WTC11 (cell line): ENCODE measurements at regions not wholly inside any gene's neighbourhood (a gene's known extent, or its start where the extent isn't known, plus 50 kb on each side); places are given as distances from the start of the nearest gene placed in this dataset.

ENCODE experiments used
- ATAC-seq: fragments of 200-7000 bp; cut with Tn5 transposase; 2 replicates; pipeline ENCODE4 v1.10.0; 2021; ENCODE audit warnings: mild to moderate bottlenecking, moderate library complexity
- CTCF ChIA-PET: fragments of 300-600 bp; sonication (Branson Sonifier 250); formaldehyde crosslinking; loops from one replicate; lab custom pipeline; 2021; ENCODE audit warnings: antibody characterized with exemption; lab: Charles Lee
- POLR2A ChIA-PET: fragments of 350-600 bp; sonication (Branson Sonifier 250); formaldehyde crosslinking; loops from one replicate; lab custom pipeline; 2021; ENCODE audit warnings: antibody characterized with exemption; lab: Charles Lee
- DNase-seq: peaks from one replicate; pipeline ENCODE4 v3.0.0; 2021; ENCODE audit warnings: low spot score
- H3K27ac Mint-ChIP-seq: 2 replicates; pipeline ENCODE4 v1.8.0; 2021; ENCODE audit warnings: mixed read lengths
- H3K27me3 Mint-ChIP-seq: 2 replicates; pipeline ENCODE4 v1.8.0; 2021; ENCODE audit warnings: low read depth, mild to moderate bottlenecking, moderate library complexity, mixed read lengths
- H3K36me3 Mint-ChIP-seq: 2 replicates; pipeline ENCODE4 v1.8.0; 2021; ENCODE audit warnings: mixed read lengths
- H3K4me1 Mint-ChIP-seq: 2 replicates; pipeline ENCODE4 v1.8.0; 2022; ENCODE audit warnings: mixed read lengths
- H3K4me3 Mint-ChIP-seq: 2 replicates; pipeline ENCODE4 v1.8.0; 2021; ENCODE audit warnings: mild to moderate bottlenecking, moderate library complexity, mixed read lengths
- H3K9me3 Mint-ChIP-seq: 2 replicates; pipeline ENCODE4 v1.8.0; 2021; ENCODE audit warnings: mixed read lengths
- AFF4 ChIP-seq: sonication (generic); formaldehyde crosslinking; IDR thresholded peaks from 2 replicates; pipeline ENCODE4 v1.8.1; 2023; ENCODE audit warnings: mild to moderate bottlenecking, missing genetic modification reagents, borderline replicate concordance
- AR ChIP-seq: fragments of 250-450 bp; sonication (Bioruptor Pico); IDR thresholded peaks from 2 replicates; pipeline ENCODE4 v1.9.0; 2021; ENCODE audit warnings: mild to moderate bottlenecking
- ATF6 ChIP-seq: sonication (generic); formaldehyde crosslinking; IDR thresholded peaks from 2 replicates; pipeline ENCODE4 v1.8.1; 2023; ENCODE audit warnings: mild to moderate bottlenecking, missing genetic modification reagents
- CBFB ChIP-seq: sonication (generic); formaldehyde crosslinking; IDR thresholded peaks from 2 replicates; pipeline ENCODE4 v1.8.1; 2022; ENCODE audit warnings: mild to moderate bottlenecking, low read depth, missing genetic modification reagents
- ELF4 ChIP-seq: sonication (generic); formaldehyde crosslinking; IDR thresholded peaks from 2 replicates; pipeline ENCODE4 v1.8.1; 2022; ENCODE audit warnings: low read depth, mild to moderate bottlenecking, moderate library complexity, missing genetic modification reagents
- EMX1 ChIP-seq: fragments of 250-450 bp; sonication (Bioruptor Pico); IDR thresholded peaks from 2 replicates; pipeline ENCODE4 v1.8.0; 2021; ENCODE audit warnings: mild to moderate bottlenecking
- OVOL2 ChIP-seq: fragments of 250-450 bp; sonication (Bioruptor Pico); IDR thresholded peaks from 2 replicates; pipeline ENCODE4 v1.9.0; 2021; ENCODE audit warnings: mild to moderate bottlenecking, borderline replicate concordance
- PRDM15 ChIP-seq: sonication (generic); formaldehyde crosslinking; IDR thresholded peaks from 2 replicates; pipeline ENCODE4 v1.8.0; 2022; ENCODE audit warnings: missing genetic modification reagents
- SOX15 ChIP-seq: fragments of 250-450 bp; sonication (Bioruptor Pico); IDR thresholded peaks from 2 replicates; pipeline ENCODE4 v1.9.0; 2021; ENCODE audit warnings: mild to moderate bottlenecking
- TEAD4 ChIP-seq: sonication (generic); formaldehyde crosslinking; IDR thresholded peaks from 2 replicates; pipeline ENCODE4 v1.8.0; 2022; ENCODE audit warnings: mild to moderate bottlenecking, missing genetic modification reagents
- TP53 ChIP-seq: sonication (generic); formaldehyde crosslinking; IDR thresholded peaks from 2 replicates; pipeline ENCODE4 v1.8.1; 2023; ENCODE audit warnings: mild to moderate bottlenecking, missing genetic modification reagents
- USF1 ChIP-seq: sonication (generic); formaldehyde crosslinking; IDR thresholded peaks from 2 replicates; pipeline ENCODE4 v1.8.0; 2022; ENCODE audit warnings: mild to moderate bottlenecking, missing genetic modification reagents
- ZMAT4 ChIP-seq: fragments of 250-450 bp; sonication (Bioruptor Pico); IDR thresholded peaks from 2 replicates; pipeline ENCODE4 v1.9.0; 2021; ENCODE audit warnings: mild to moderate bottlenecking
- ZNF281 ChIP-seq: sonication (generic); formaldehyde crosslinking; IDR thresholded peaks from 2 replicates; pipeline ENCODE4 v1.8.0; 2023; ENCODE audit warnings: mild to moderate bottlenecking, missing genetic modification reagents
- ZNF317 ChIP-seq: sonication (generic); formaldehyde crosslinking; IDR thresholded peaks from 2 replicates; pipeline ENCODE4 v1.8.1; 2023; ENCODE audit warnings: low read depth, mild to moderate bottlenecking, moderate library complexity, missing genetic modification reagents, borderline replicate concordance
- ZNF671 ChIP-seq: fragments of 250-450 bp; sonication (Bioruptor Pico); IDR thresholded peaks from 2 replicates; pipeline ENCODE4 v1.8.0; 2021; ENCODE audit warnings: mild to moderate bottlenecking
- ZSCAN18 ChIP-seq: fragments of 250-450 bp; sonication (Bioruptor Pico); IDR thresholded peaks from 2 replicates; pipeline ENCODE4 v2.1.2; 2022; ENCODE audit warnings: mild to moderate bottlenecking, moderate library complexity

GRCh38 chr4:143084566-143084965 is 100.2 kb upstream of the USP38 start:
- peaks cover 6% of the 10 kb centered on the region for H3K36me3 Mint-ChIP-seq
- TF ChIP-seq TP53 (CRISPR knock-in tag) (no peak), ZMAT4 (CRISPR knock-in tag) (no peak), CBFB (CRISPR knock-in tag) (no peak), SOX15 (CRISPR knock-in tag) (no peak), ZNF671 (no peak), ZNF281 (CRISPR knock-in tag) (no peak)
- H3K4me1 Mint-ChIP-seq: peaks cover 15% of the 10 kb centered on the region
- no peak overlapping the region for H3K4me3 Mint-ChIP-seq
- no peaks in the 10 kb centered on the region for H3K27me3 Mint-ChIP-seq
- no peak for DNase-seq
- no peak overlapping the region for H3K27ac Mint-ChIP-seq
- ATAC-seq: peak; percentile 52
- peaks cover 7% of the 10 kb centered on the region for H3K9me3 Mint-ChIP-seq
- ChIA-PET CTCF (interaction anchor here (0.6 kb wide), 1 partner anchor 280 kb away, joined by 3 read pairs; no protein-coding TSS in a partner anchor), POLR2A (no interaction called here)

- Mint-ChIP-seq H3K4me3 (no peak overlapping the region), H3K9me3 (peaks cover 12% of the 10 kb centered on the region), H3K4me1 (peaks cover 17% of the 10 kb centered on the region), H3K27me3 (no peaks in the 10 kb centered on the region; the same call in 1 of the 2 replicates), H3K27ac (no peak overlapping the region), H3K36me3 (peaks cover 12% of the 10 kb centered on the region)
- CTCF ChIA-PET: no interaction called here
- POLR2A ChIA-PET: no interaction called here
- no peak for ATAC-seq
- DNase-seq: no peak
- TF ChIP-seq PRDM15 (CRISPR knock-in tag) (no peak), ZNF317 (CRISPR knock-in tag) (no peak), ATF6 (CRISPR knock-in tag) (no peak), OVOL2 (CRISPR knock-in tag) (no peak), USF1 (CRISPR knock-in tag) (no peak), ELF4 (CRISPR knock-in tag) (no peak), TEAD4 (CRISPR knock-in tag) (no peak), AR (CRISPR knock-in tag) (no peak), EMX1 (CRISPR knock-in tag) (no peak), ZSCAN18 (CRISPR knock-in tag) (no peak), AFF4 (CRISPR knock-in tag) (no peak)
Measured at GRCh38 chr4:143085224-143085623, 99.5 kb upstream of the USP38 start.
